ENCODE measurements at regions not wholly inside any gene's neighbourhood (a gene's known extent, or its start where the extent isn't known, plus 50 kb on each side); places are given as distances from the start of the nearest gene placed in this dataset.
"Not testable (repeated sequence)": the region's sequence is repeated elsewhere in the genome, so short reads cannot be mapped to it uniquely, and the experiment has no call there.

DNA sequence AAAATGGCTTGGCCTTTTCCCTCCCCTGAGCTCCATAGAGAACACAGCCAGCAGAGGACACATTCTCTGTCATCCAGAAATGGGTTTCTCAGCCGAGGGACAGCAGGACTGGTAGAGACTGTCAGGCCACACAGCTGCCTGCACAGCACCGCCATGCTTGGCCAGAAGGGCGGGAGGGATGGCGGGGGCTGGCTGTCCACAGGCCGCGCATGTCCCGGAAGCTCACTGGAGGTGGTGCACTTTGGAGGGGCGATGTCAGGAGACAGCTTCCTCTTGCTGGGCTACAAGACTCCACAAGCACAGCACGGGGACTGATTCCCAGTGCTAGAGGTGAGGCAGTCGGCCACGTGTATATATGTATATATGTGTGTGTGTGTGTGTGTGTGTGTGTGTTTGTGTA is 125.3 kb downstream of the GOLGA6L4 start:
- intact Hi-C loops (cut with DNase I); DNase-seq (ENCODE audit: extremely low spot score); H3K27me3 ChIP-seq; H3K4me1 ChIP-seq; H3K36me3 ChIP-seq; H3K27ac ChIP-seq (replicated peaks in 1 of 4); H3K4me3 ChIP-seq; H3K9me3 ChIP-seq: not testable (repeated sequence)
- WGBS: no CpG with 5 or more reads among the region's 11 CpGs

DNA sequence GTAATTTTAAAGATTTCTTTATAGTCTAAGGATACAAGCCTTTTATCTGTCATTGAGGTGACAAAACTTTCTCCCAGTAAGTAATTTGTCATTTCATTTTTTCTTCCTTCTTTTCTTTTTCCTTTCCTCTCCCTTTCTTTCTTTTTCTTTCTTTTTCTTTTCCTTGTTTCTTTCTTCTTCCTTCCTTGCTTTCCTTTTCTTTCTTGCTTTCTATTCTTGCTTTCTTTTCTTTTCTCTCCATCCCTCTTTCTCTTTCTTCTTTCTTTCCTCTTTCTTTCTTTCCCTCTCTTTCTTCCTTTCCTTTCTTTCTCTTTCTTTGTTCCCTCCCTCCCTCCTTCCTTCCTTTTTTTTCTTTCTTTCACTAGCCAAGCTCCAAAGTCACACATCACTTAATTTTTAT is 148.8 kb downstream of the GOLGA6L4 start:
- H3K4me1 ChIP-seq; H3K4me3 ChIP-seq; intact Hi-C loops (cut with DNase I); DNase-seq (ENCODE audit: extremely low spot score); H3K9me3 ChIP-seq; H3K36me3 ChIP-seq; H3K27ac ChIP-seq (replicated peaks in 1 of 4); H3K27me3 ChIP-seq: not testable (repeated sequence)

DNA sequence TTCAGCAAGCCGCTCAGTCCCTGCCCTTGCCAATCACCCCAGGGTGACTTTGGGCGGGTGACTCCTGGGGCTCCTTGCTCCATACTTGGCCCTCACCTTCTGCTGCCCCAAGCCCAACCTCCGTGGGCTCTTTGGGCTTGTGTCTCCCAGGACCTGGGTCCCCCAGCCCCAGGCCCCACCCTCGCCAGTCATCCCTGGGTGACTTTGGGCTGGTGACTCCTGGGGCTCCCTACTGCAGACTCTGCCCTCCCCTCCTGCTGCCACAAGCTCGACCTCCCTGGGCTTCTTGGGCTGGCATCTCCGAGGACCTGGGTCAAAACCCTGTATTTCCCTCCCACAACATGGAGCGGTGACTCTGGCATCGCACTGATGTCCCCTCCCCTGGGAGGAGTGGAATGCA is 151.5 kb downstream of the GOLGA6L4 start:
- H3K4me1 ChIP-seq: no peaks in the 10 kb centered on the region
- 59% methylated on average over 5 of the region's 8 CpGs for WGBS
- H3K36me3 ChIP-seq: no peaks in the 10 kb centered on the region
- TF ChIP-seq POLR2AphosphoS5 (IDR thresholded peaks at IDR 0.05) (no peak), POLR2A (IDR thresholded peaks at IDR 0.05; ENCODE audit: low read depth) (no peak), EP300 (IDR thresholded peaks at IDR 0.05) (no peak)
- TF ChIP-seq, protein P1, sequence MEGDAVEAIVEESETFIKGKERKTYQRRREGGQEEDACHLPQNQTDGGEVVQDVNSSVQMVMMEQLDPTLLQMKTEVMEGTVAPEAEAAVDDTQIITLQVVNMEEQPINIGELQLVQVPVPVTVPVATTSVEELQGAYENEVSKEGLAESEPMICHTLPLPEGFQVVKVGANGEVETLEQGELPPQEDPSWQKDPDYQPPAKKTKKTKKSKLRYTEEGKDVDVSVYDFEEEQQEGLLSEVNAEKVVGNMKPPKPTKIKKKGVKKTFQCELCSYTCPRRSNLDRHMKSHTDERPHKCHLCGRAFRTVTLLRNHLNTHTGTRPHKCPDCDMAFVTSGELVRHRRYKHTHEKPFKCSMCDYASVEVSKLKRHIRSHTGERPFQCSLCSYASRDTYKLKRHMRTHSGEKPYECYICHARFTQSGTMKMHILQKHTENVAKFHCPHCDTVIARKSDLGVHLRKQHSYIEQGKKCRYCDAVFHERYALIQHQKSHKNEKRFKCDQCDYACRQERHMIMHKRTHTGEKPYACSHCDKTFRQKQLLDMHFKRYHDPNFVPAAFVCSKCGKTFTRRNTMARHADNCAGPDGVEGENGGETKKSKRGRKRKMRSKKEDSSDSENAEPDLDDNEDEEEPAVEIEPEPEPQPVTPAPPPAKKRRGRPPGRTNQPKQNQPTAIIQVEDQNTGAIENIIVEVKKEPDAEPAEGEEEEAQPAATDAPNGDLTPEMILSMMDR (IDR thresholded peaks at IDR 0.05): no peak
- H3K27me3 ChIP-seq: no peaks in the 10 kb centered on the region
- H3K9me3 ChIP-seq: no peaks in the 10 kb centered on the region
- H3K4me3 ChIP-seq: no peak overlapping the region
- H3K27ac ChIP-seq (replicated peaks in 1 of 4): no peak overlapping the region
- intact Hi-C loops (cut with DNase I): no loop called here
- DNase-seq (ENCODE audit: extremely low spot score): peak; percentile 60

DNA sequence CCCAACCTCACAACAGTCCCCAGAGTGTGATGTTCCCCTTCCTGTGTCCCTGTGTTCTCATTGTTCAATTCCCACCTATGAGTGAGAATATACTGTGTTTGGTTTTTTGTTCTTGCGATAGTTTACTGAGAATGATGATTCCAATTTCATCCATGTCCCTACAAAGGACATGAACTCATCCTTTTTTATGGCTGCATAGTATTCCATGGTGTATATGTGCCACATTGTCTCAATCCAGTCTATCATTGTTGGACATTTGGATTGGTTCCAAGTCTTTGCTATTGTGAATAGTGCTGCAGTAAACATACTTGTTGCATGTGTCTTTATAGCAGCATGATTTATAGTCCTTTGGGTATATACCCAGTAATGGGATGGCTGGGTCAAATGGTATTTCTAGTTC is 152.6 kb downstream of the GOLGA6L4 start:
- intact Hi-C loops (cut with DNase I); H3K27ac ChIP-seq (replicated peaks in 1 of 4); H3K27me3 ChIP-seq; H3K4me1 ChIP-seq; DNase-seq (ENCODE audit: extremely low spot score); H3K9me3 ChIP-seq; H3K36me3 ChIP-seq; H3K4me3 ChIP-seq: not testable (repeated sequence)
- 100% methylated on average over 1 of the region's 1 CpG for WGBS

GRCh38 chr15:84388638-84389037 is 153.1 kb downstream of the GOLGA6L4 start:
- H3K36me3 ChIP-seq; H3K27ac ChIP-seq (replicated peaks in 1 of 4); H3K27me3 ChIP-seq; H3K4me1 ChIP-seq; H3K4me3 ChIP-seq; H3K9me3 ChIP-seq; DNase-seq (ENCODE audit: extremely low spot score); intact Hi-C loops (cut with DNase I): not testable (repeated sequence)
- WGBS: 71% methylated on average over 2 of the region's 2 CpGs

DNA sequence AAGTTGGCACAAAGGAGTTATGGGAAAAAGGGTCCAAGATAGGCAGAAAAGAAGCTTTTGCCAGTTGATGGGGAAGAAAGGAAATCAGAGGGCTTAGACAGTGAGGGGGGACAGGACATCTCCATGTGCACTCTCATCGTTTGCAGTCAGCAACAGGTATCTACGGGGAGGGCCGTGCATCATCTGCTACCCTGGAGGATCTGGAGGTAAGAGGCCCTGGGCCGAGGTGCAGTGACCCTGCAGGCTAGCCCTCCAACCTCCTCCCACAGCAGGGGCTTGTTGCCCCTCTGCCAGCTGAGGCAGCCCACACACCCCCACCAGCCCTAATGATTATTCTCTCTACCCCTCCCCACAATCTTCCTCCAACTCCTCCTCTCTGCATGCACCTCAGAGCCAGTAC is 154.8 kb downstream of the GOLGA6L4 start:
- H3K4me1 ChIP-seq; H3K9me3 ChIP-seq; H3K4me3 ChIP-seq; H3K27me3 ChIP-seq; intact Hi-C loops (cut with DNase I); H3K36me3 ChIP-seq; H3K27ac ChIP-seq (replicated peaks in 1 of 4): not testable (repeated sequence)
- DNase-seq (ENCODE audit: extremely low spot score): peak; percentile 39
- WGBS: 86% methylated on average over 4 of the region's 4 CpGs

DNA sequence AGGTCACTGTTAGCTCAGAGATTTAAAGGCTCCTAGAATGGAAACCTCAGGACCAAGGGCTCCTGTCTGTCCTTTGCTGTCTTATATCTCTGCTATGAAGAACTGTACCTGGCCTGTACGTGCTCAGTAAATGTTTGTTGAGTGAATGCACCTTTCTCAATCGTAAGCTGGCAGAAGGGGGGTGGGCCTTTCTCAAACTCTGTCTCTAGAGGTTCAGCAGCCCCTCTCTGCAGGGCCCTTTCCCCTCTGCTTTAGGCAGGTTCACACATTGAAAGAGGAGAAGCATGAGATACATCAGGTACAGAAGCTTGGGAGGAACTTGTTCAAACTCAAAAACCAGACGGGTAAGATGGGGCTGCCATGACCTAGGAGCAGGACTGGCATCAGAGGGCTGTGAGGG is 155.6 kb downstream of the GOLGA6L4 start:
- DNase-seq (ENCODE audit: extremely low spot score): peak; percentile 90
- intact Hi-C loops (cut with DNase I): no loop called here
- no peaks in the 10 kb centered on the region for H3K9me3 ChIP-seq
- TF ChIP-seq POLR2A (IDR thresholded peaks at IDR 0.05; ENCODE audit: low read depth) (no peak), POLR2AphosphoS5 (IDR thresholded peaks at IDR 0.05) (no peak), EP300 (IDR thresholded peaks at IDR 0.05) (no peak)
- TF ChIP-seq, protein P1 (IDR thresholded peaks at IDR 0.05): no peak
- 60% methylated on average over 3 of the region's 3 CpGs for WGBS
- no peak overlapping the region for H3K27ac ChIP-seq (replicated peaks in 1 of 4)
- no peaks in the 10 kb centered on the region for H3K4me1 ChIP-seq
- H3K4me3 ChIP-seq: no peak overlapping the region
- no peaks in the 10 kb centered on the region for H3K27me3 ChIP-seq
- H3K36me3 ChIP-seq: no peaks in the 10 kb centered on the region

DNA sequence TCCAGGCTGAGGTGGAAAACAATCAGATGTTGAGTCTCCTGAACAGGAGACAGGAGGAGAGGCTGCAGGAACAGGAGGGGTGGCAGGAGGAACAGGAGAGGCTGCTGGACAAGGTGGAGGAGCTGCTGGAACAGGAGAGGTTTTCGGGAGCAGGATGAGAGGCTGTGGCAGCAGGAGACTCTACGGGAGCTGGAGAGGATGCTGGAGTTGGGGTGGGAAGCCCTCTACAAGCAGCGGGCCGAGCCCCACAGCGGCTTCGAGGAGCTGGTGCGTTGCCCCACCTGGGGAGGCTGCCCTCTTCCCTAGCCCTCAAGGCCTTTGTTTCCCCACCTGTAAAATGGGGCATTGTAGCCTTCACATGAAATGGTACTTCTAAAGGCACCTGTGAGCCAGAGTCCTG is 156.4 kb downstream of the GOLGA6L4 start:
- H3K9me3 ChIP-seq: not testable (repeated sequence)
- DNase-seq (ENCODE audit: extremely low spot score): peak; percentile 79
- 86% methylated on average over 7 of the region's 7 CpGs for WGBS

GRCh38 chr15:84393386-84393936 is 157.9 kb downstream of the GOLGA6L4 start:
- H3K9me3 ChIP-seq; H3K27ac ChIP-seq (replicated peaks in 1 of 4); H3K27me3 ChIP-seq; intact Hi-C loops (cut with DNase I); H3K36me3 ChIP-seq; H3K4me3 ChIP-seq; H3K4me1 ChIP-seq: not testable (repeated sequence)
- DNase-seq (ENCODE audit: extremely low spot score): peak; percentile 55
- 57% methylated on average over 4 of the region's 8 CpGs for WGBS

More for the DNA sequence above, 156.4 kb downstream of the GOLGA6L4 start:
- H3K36me3 ChIP-seq; H3K4me3 ChIP-seq; H3K27ac ChIP-seq (replicated peaks in 1 of 4); H3K4me1 ChIP-seq; intact Hi-C loops (cut with DNase I); H3K27me3 ChIP-seq: not testable (repeated sequence)

DNA sequence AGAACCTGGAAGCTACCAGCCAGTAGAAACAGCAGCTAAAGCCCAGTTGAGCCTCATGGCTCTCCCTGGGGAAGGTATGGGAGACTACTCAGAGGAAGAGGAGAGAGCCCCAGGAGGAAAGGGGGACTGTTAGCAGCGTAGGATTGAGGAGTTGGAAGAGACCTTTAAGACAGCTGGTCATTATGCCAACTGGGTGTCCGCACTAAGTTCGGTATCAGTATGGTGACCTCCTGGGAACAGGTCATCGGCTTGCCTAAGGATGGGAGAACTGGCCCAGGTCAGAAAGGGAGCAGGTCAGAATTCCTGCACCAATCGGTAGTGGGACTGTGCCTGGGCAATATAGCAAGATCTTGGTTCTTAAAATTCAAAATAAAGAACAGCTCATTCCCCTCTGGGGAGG is 158.4 kb downstream of the GOLGA6L4 start:
- H3K36me3 ChIP-seq; H3K27me3 ChIP-seq; H3K27ac ChIP-seq (replicated peaks in 1 of 4); H3K4me3 ChIP-seq; intact Hi-C loops (cut with DNase I); H3K4me1 ChIP-seq; H3K9me3 ChIP-seq: not testable (repeated sequence)
- WGBS: no CpG with 5 or more reads among the region's 5 CpGs
- peak; percentile 24 for DNase-seq (ENCODE audit: extremely low spot score)

- DNase-seq (ENCODE audit: extremely low spot score); intact Hi-C loops (cut with DNase I); H3K27me3 ChIP-seq; H3K36me3 ChIP-seq; H3K4me3 ChIP-seq; H3K9me3 ChIP-seq; H3K4me1 ChIP-seq; H3K27ac ChIP-seq (replicated peaks in 1 of 4): not testable (repeated sequence)
- WGBS: 72% methylated on average over 5 of the region's 11 CpGs
Measured at GRCh38 chr15:84395384-84395783, 159.8 kb downstream of the GOLGA6L4 start.
